Gastrocnemius medialis (tissue), 4 donors: ENCODE measurements at regions not wholly inside any gene's neighbourhood (a gene's known extent, or its start where the extent isn't known, plus 50 kb on each side); places are given as distances from the start of the nearest gene placed in this dataset.

Experiments
- ATAC-seq, 2 donors: fragments of 150-250 bp; one replicate each; pipeline ENCODE4 v1.9.1; 2016
- DNase-seq, 2 donors: peaks; one replicate each; pipeline ENCODE4 v3.0.0-alpha.2; 2019
- H3K27ac ChIP-seq, 4 donors: fragments of 200-600 bp; sonication (generic); 1 replicate in 1 of 4; 2 replicates in 3 of 4; pipeline ENCODE4 v1.5.1; 2016 to 2018; ENCODE audit warnings: mild to moderate bottlenecking in 2 of 4, moderate library complexity in 1 of 4
- H3K27me3 ChIP-seq, 3 donors: fragments of 200-600 bp; sonication (generic) in 2 of 3; 1 replicate in 1 of 3; 2 replicates in 2 of 3; pipeline versions ENCODE4 v1.5.1 to v1.6.0; 2016 to 2019; ENCODE audit warnings: mild to moderate bottlenecking in 1 of 3, moderate library complexity in 1 of 3
- H3K36me3 ChIP-seq, 2 donors: fragments of 200-600 bp; sonication (generic) in 1 of 2; one replicate each; pipeline ENCODE4 v1.5.1; 2017 to 2018
- H3K4me1 ChIP-seq, 2 donors: fragments of 200-600 bp; sonication (generic) in 1 of 2; one replicate each; pipeline ENCODE4 v1.5.1; 2016 to 2017; ENCODE audit warnings: mild to moderate bottlenecking in 2 of 2
- H3K4me3 ChIP-seq, 4 donors: fragments of 200-600 bp; sonication (generic) in 3 of 4; 1 replicate in 1 of 4; 2 replicates in 3 of 4; pipeline ENCODE4 v1.5.1; 2016 to 2019; ENCODE audit warnings: mild to moderate bottlenecking in 2 of 4
- H3K9me3 ChIP-seq, 3 donors: fragments of 200-600 bp; sonication (generic) in 2 of 3; 1 replicate in 1 of 3; 2 replicates in 2 of 3; pipeline ENCODE4 v1.5.1; 2016 to 2019
- CTCF ChIP-seq, 5 experiments: fragments of 450-650 bp in 3 of 5; fragments of 200-600 bp in 2 of 5; sonication (generic) in 2 of 5; IDR thresholded peaks in 4 of 5; conservative IDR thresholded peaks in 1 of 5; 1 replicate in 4 of 5; 2 replicates in 1 of 5; pipeline ENCODE4 v1.5.1; 2016 to 2019; ENCODE audit warnings: antibody characterized with exemption in 5 of 5, mild to moderate bottlenecking in 3 of 5, moderate library complexity in 3 of 5
- POLR2A ChIP-seq, 2 donors: fragments of 450-650 bp; IDR thresholded peaks; one replicate each; pipeline ENCODE4 v1.6.1; 2017; ENCODE audit warnings: antibody characterized with exemption in 2 of 2, mild to moderate bottlenecking in 2 of 2, moderate library complexity in 2 of 2
- in situ Hi-C, 4 donors: fragments of 200-750 bp; cut with MboI; loops; one replicate each; pipeline versions ENCODE4 v1.15.0 to v1.8.0; 2017; ENCODE audit warnings: low sequenced_read_pairs in 4 of 4
- intact Hi-C: fragments of 100-400 bp; cut with DNase I; formaldehyde crosslinking; loops from one replicate; pipeline ENCODE4 v1.15.1; 2023; ENCODE audit warnings: low total_unique reads

- ATAC-seq, result no peak
- no peak for DNase-seq
- H3K27me3 ChIP-seq, result no peaks in the 10 kb centered on the region
- no peaks in the 10 kb centered on the region for H3K9me3 ChIP-seq
- H3K36me3 ChIP-seq, result no peaks in the 10 kb centered on the region
- in situ Hi-C loops (no loop called here), intact Hi-C loops (no loop called here)
- no peak for TF ChIP-seq CTCF (IDR thresholded peaks at IDR 0.05 in 4 of 5, conservative IDR thresholded peaks at IDR 0.05 in 1 of 5)
- TF ChIP-seq POLR2A (IDR thresholded peaks at IDR 0.05), result no peak
- no peak overlapping the region for H3K4me3 ChIP-seq
- H3K27ac ChIP-seq, result no peak overlapping the region
- H3K4me1 ChIP-seq, result no peaks in the 10 kb centered on the region
These were observed 465.8 kb upstream of the PLXNA2 start for GRCh38 chr1:208709981-208710380.

- no peak overlapping the region for H3K27ac ChIP-seq
- ATAC-seq, result no peak
- H3K4me3 ChIP-seq, result no peak overlapping the region
- H3K36me3 ChIP-seq, result no peaks in the 10 kb centered on the region
- in situ Hi-C loops, result no loop called here
- H3K9me3 ChIP-seq, result no peaks in the 10 kb centered on the region
- intact Hi-C loops, result no loop called here
- no peaks in the 10 kb centered on the region for H3K4me1 ChIP-seq
- DNase-seq, result no peak
- no peak for TF ChIP-seq POLR2A (IDR thresholded peaks at IDR 0.05)
- TF ChIP-seq CTCF (IDR thresholded peaks at IDR 0.05 in 4 of 5, conservative IDR thresholded peaks at IDR 0.05 in 1 of 5), result no peak
- no peaks in the 10 kb centered on the region for H3K27me3 ChIP-seq
These were observed 470.1 kb upstream of the PLXNA2 start for GRCh38 chr1:208714323-208714722.

- H3K27ac ChIP-seq, result no peak overlapping the region
- no peaks in the 10 kb centered on the region for H3K27me3 ChIP-seq
- DNase-seq (no peak), ATAC-seq (no peak)
- no peak for TF ChIP-seq POLR2A (IDR thresholded peaks at IDR 0.05)
- H3K4me1 ChIP-seq, result no peaks in the 10 kb centered on the region
- no peaks in the 10 kb centered on the region for H3K36me3 ChIP-seq
- in situ Hi-C loops (no loop called here), intact Hi-C loops (no loop called here)
- H3K9me3 ChIP-seq, result peaks cover 0 to 5% (median 0%) of the 10 kb centered on the region in 3 donors
- H3K4me3 ChIP-seq, result no peak overlapping the region
These were observed 473.3 kb upstream of the PLXNA2 start for GRCh38 chr1:208717525-208717924.

GRCh38 chr1:208722592-208722991 is 478.4 kb upstream of the PLXNA2 start:
- no peak overlapping the region for H3K27ac ChIP-seq
- H3K4me3 ChIP-seq, result no peak overlapping the region
- H3K4me1 ChIP-seq, result no peaks in the 10 kb centered on the region
- peaks cover 0 to 6% (median 0%) of the 10 kb centered on the region in 3 donors for H3K9me3 ChIP-seq
- TF ChIP-seq CTCF (IDR thresholded peaks at IDR 0.05 in 4 of 5, conservative IDR thresholded peaks at IDR 0.05 in 1 of 5) (no peak), POLR2A (IDR thresholded peaks at IDR 0.05) (no peak)
- no peak for DNase-seq
- in situ Hi-C loops, result no loop called here
- H3K27me3 ChIP-seq, result no peaks in the 10 kb centered on the region
- intact Hi-C loops, result no loop called here
- H3K36me3 ChIP-seq, result no peaks in the 10 kb centered on the region
- ATAC-seq, result no peak

- in situ Hi-C loops, result no loop called here
- H3K27me3 ChIP-seq, result no peaks in the 10 kb centered on the region
- ATAC-seq (no peak), DNase-seq (no peak)
- no peaks in the 10 kb centered on the region for H3K36me3 ChIP-seq
- H3K4me1 ChIP-seq, result no peaks in the 10 kb centered on the region
- H3K27ac ChIP-seq, result no peak overlapping the region
- no peak overlapping the region for H3K4me3 ChIP-seq
- TF ChIP-seq CTCF (IDR thresholded peaks at IDR 0.05 in 4 of 5, conservative IDR thresholded peaks at IDR 0.05 in 1 of 5) (no peak), POLR2A (IDR thresholded peaks at IDR 0.05) (no peak)
- peaks cover 0 to 6% (median 0%) of the 10 kb centered on the region in 3 donors for H3K9me3 ChIP-seq
- intact Hi-C loops, result no loop called here
These were observed 479.9 kb upstream of the PLXNA2 start for GRCh38 chr1:208724079-208724478.
